BE2C (cell line): ENCODE measurements at regions not wholly inside any gene's neighbourhood (a gene's known extent, or its start where the extent isn't known, plus 50 kb on each side); places are given as distances from the start of the nearest gene placed in this dataset.

Experiments used
- DNase-seq: peaks from one replicate; pipeline ENCODE4 v3.0.0-alpha.2; 2020
- H3K27me3 ChIP-seq: fragments of 250-450 bp; sonication (Bioruptor Pico); 2 replicates; pipeline ENCODE4 v1.5.1; 2020; ENCODE audit warnings: mild to moderate bottlenecking
- H3K36me3 ChIP-seq: fragments of 250-450 bp; sonication (Bioruptor Pico); 2 replicates; pipeline ENCODE4 v1.5.1; 2020; ENCODE audit warnings: mild to moderate bottlenecking
- H3K4me1 ChIP-seq: fragments of 250-450 bp; sonication (Bioruptor Pico); 2 replicates; pipeline ENCODE4 v1.5.1; 2020
- H3K4me3 ChIP-seq: 2 replicates; pipeline ENCODE4 v1.5.1; 2011; ENCODE audit warnings: low read depth, low read length
- H3K9me3 ChIP-seq: fragments of 250-450 bp; sonication (Bioruptor Pico); 2 replicates; pipeline ENCODE4 v1.5.1; 2020
- CTCF ChIP-seq: IDR thresholded peaks from 2 replicates; pipeline ENCODE4 v1.5.1; 2012; ENCODE audit warnings: mild to moderate bottlenecking, low read depth, low read length

DNA sequence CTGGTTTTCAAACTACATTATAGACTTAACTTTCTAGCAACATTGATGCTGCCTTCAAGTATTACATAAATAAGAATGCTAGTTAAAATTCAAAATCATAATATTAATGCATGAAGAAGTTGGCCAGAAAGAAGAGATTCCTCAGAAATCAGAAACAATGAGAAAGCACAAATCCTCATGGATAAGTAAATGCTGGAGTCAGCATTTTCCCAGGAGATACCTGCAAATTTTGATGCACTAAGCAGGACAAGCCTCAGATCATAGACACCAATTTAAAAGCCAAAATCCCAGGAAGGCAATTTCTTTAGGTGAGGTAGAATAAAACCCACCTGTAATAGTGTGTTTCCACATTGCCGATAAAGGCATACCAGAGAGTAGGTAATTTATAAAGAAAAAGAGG is 305.2 kb upstream of the TBX18 start:
- no peaks in the 10 kb centered on the region for H3K27me3 ChIP-seq
- no peaks in the 10 kb centered on the region for H3K36me3 ChIP-seq
- H3K4me1 ChIP-seq, result 0 out of 2 replicates have a peak, but pooled peaks cover 3% of the 10 kb centered on the region
- H3K4me3 ChIP-seq, result no peak overlapping the region
- no peak for DNase-seq
- no peak for TF ChIP-seq CTCF
- H3K9me3 ChIP-seq, result no peaks in the 10 kb centered on the region

DNA sequence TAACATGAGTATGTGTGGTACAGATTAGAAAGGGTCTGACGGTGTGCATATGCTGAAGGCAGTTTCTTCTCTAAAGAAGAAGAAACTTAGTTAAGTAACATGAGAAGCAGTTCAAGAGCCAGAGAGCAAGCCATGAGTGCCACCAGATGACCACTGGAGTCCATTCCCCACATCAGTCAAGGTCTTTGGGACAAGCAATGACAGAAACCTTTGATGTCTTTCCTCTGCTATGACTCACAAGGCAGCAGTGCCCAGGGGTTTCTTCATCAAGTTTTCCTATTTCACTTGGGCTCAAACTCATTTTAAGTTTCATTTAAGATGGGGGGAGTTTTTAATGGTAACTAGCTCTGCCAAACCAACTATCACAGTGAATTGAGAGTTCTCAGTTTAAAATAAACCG is 303.8 kb upstream of the TBX18 start:
- Histone ChIP-seq H3K36me3 (no peaks in the 10 kb centered on the region), H3K27me3 (no peaks in the 10 kb centered on the region), H3K4me3 (no peak overlapping the region), H3K4me1 (0 out of 2 replicates have a peak, but pooled peaks cover 3% of the 10 kb centered on the region), H3K9me3 (no peaks in the 10 kb centered on the region)
- no peak for DNase-seq
- no peak for TF ChIP-seq CTCF

- no peaks in the 10 kb centered on the region for H3K27me3 ChIP-seq
- DNase-seq, result no peak
- no peaks in the 10 kb centered on the region for H3K36me3 ChIP-seq
- no peaks in the 10 kb centered on the region for H3K9me3 ChIP-seq
- no peak for TF ChIP-seq CTCF
- 0 out of 2 replicates have a peak, but pooled peaks cover 3% of the 10 kb centered on the region for H3K4me1 ChIP-seq
- H3K4me3 ChIP-seq, result no peak overlapping the region
These were observed 301.9 kb upstream of the TBX18 start for GRCh38 chr6:85066266-85066665.

- no peak for DNase-seq
- 0 out of 2 replicates have a peak, but pooled peaks cover 3% of the 10 kb centered on the region for H3K4me1 ChIP-seq
- H3K36me3 ChIP-seq, result no peaks in the 10 kb centered on the region
- H3K9me3 ChIP-seq, result no peaks in the 10 kb centered on the region
- TF ChIP-seq CTCF, result no peak
- H3K4me3 ChIP-seq, result no peak overlapping the region
- no peaks in the 10 kb centered on the region for H3K27me3 ChIP-seq
These were observed 301.4 kb upstream of the TBX18 start for GRCh38 chr6:85065831-85066230.

- 0 out of 2 replicates have a peak, but pooled peaks cover 3% of the 10 kb centered on the region for H3K4me1 ChIP-seq
- H3K9me3 ChIP-seq, result no peaks in the 10 kb centered on the region
- no peaks in the 10 kb centered on the region for H3K36me3 ChIP-seq
- H3K27me3 ChIP-seq, result no peaks in the 10 kb centered on the region
- DNase-seq, result no peak
- no peak for TF ChIP-seq CTCF
- H3K4me3 ChIP-seq, result no peak overlapping the region
These were observed 299.2 kb upstream of the TBX18 start for GRCh38 chr6:85063611-85064010.

DNA sequence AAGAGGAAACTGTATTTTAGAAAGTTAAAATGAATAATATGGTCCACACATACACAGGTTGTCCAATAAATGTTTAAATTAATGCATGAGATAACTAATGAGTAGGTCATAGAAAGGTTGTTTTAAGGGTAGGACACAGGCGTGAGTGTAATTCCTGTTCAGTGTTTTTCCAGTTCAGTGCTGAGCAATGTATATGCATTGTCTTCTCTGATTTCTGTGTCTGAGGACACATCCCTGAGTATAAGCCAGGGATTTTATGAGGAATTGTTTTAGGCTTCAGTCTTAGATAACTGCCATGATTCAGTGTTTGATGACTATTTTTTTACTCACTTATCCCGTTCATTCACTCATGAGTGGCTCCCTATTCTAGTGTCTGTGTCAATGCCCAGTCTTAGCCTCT is 298.5 kb upstream of the TBX18 start:
- H3K4me3 ChIP-seq, result no peak overlapping the region
- H3K4me1 ChIP-seq, result no peaks in the 10 kb centered on the region
- H3K27me3 ChIP-seq, result no peaks in the 10 kb centered on the region
- no peak for TF ChIP-seq CTCF
- H3K36me3 ChIP-seq, result no peaks in the 10 kb centered on the region
- no peaks in the 10 kb centered on the region for H3K9me3 ChIP-seq
- no peak for DNase-seq
